Vagina (tissue), 2 donors: ENCODE measurements at regions not wholly inside any gene's neighbourhood (a gene's known extent, or its start where the extent isn't known, plus 50 kb on each side); places are given as distances from the start of the nearest gene placed in this dataset.

ENCODE experiments used
- POLR2A ChIP-seq, 2 donors: fragments of 450-650 bp; IDR thresholded peaks; one replicate each; pipeline ENCODE4 v1.6.1; 2017; ENCODE audit warnings: antibody characterized with exemption in 2 of 2, mild to moderate bottlenecking in 2 of 2, moderate library complexity in 2 of 2
- TF ChIP-seq, protein P1 (sequence below), 3 experiments: fragments of 450-650 bp in 2 of 3; fragments of 200-600 bp in 1 of 3; sonication (generic) in 1 of 3; IDR thresholded peaks; one replicate each; pipeline ENCODE4 v1.5.1; 2017 to 2019; ENCODE audit warnings: antibody characterized with exemption in 3 of 3, mild to moderate bottlenecking in 2 of 3, moderate library complexity in 2 of 3

DNA sequence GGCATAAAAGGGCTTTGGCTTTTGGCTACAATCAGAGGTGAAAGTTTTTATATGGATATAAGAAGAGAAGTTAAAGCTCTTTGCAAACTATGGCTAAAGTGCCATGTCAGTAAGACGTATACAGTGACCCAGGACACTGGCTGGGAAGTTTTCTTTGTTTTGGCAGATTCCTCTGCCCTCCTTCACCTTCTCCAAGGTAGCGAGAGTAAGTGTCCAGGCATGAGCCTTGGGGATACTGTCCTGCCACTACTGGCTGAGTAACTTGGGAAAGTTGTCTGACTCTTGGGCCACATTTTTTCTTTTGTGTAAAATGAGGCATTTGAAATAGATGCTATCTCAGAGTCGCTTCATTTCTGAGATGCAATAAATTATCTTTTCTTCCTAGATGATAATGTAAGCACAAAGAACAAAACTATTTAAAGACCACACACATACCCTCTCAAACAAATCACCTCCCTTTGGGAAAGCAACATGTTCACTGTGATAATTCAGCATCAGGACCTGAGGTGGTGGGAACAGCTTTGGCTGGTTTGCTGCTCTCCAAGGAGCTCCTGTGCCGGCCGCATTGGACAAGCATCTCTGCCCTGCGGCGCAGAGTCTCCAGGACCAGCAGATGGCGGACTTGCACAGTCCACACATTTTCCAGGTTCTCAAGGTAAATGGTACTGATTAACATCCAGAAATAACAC is 106.3 kb downstream of the PTCSC3 start:
- TF ChIP-seq, protein P1, sequence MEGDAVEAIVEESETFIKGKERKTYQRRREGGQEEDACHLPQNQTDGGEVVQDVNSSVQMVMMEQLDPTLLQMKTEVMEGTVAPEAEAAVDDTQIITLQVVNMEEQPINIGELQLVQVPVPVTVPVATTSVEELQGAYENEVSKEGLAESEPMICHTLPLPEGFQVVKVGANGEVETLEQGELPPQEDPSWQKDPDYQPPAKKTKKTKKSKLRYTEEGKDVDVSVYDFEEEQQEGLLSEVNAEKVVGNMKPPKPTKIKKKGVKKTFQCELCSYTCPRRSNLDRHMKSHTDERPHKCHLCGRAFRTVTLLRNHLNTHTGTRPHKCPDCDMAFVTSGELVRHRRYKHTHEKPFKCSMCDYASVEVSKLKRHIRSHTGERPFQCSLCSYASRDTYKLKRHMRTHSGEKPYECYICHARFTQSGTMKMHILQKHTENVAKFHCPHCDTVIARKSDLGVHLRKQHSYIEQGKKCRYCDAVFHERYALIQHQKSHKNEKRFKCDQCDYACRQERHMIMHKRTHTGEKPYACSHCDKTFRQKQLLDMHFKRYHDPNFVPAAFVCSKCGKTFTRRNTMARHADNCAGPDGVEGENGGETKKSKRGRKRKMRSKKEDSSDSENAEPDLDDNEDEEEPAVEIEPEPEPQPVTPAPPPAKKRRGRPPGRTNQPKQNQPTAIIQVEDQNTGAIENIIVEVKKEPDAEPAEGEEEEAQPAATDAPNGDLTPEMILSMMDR (IDR thresholded peaks at IDR 0.05) = no peak
- no peak for TF ChIP-seq POLR2A (IDR thresholded peaks at IDR 0.05)
